AG10803 (cell line): ENCODE measurements at regions not wholly inside any gene's neighbourhood (a gene's known extent, or its start where the extent isn't known, plus 50 kb on each side); places are given as distances from the start of the nearest gene placed in this dataset.

ENCODE experiments used
- DNase-seq: peaks from one replicate; pipeline ENCODE4 v3.0.0; 2010; ENCODE audit warnings: low read depth
- H3K4me3 ChIP-seq: 2 replicates; pipeline ENCODE4 v1.5.1; 2011; ENCODE audit warnings: mild to moderate bottlenecking, low read length, control low read depth
- TF ChIP-seq, protein P1 (sequence below): conservative IDR thresholded peaks from 2 replicates; pipeline ENCODE4 v1.5.1; 2011; ENCODE audit warnings: mild to moderate bottlenecking, low read length, control low read depth, inconsistent platforms

DNA sequence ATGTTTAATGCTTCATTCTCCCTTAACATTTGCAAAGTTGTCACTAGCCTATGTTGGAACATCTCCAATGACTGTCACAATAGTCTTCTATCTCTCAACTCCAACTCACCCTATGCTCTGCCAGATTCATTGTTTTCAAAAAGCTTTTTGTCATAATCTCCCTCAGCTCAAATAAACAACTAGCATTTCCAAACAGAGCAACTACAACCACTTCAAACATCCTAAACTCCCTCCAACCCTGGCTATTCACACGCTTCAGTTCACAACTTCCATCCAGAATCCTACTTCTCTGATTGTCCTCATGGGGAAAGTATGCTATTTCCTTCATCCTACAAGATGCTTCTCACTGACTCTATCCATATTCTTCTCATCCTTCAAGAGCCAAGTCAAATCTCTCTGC lies 139.2 kb upstream of the VRK2 start:
- TF ChIP-seq, protein P1, sequence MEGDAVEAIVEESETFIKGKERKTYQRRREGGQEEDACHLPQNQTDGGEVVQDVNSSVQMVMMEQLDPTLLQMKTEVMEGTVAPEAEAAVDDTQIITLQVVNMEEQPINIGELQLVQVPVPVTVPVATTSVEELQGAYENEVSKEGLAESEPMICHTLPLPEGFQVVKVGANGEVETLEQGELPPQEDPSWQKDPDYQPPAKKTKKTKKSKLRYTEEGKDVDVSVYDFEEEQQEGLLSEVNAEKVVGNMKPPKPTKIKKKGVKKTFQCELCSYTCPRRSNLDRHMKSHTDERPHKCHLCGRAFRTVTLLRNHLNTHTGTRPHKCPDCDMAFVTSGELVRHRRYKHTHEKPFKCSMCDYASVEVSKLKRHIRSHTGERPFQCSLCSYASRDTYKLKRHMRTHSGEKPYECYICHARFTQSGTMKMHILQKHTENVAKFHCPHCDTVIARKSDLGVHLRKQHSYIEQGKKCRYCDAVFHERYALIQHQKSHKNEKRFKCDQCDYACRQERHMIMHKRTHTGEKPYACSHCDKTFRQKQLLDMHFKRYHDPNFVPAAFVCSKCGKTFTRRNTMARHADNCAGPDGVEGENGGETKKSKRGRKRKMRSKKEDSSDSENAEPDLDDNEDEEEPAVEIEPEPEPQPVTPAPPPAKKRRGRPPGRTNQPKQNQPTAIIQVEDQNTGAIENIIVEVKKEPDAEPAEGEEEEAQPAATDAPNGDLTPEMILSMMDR = no peak
- DNase-seq = no peak
- H3K4me3 ChIP-seq = no peak overlapping the region

DNA sequence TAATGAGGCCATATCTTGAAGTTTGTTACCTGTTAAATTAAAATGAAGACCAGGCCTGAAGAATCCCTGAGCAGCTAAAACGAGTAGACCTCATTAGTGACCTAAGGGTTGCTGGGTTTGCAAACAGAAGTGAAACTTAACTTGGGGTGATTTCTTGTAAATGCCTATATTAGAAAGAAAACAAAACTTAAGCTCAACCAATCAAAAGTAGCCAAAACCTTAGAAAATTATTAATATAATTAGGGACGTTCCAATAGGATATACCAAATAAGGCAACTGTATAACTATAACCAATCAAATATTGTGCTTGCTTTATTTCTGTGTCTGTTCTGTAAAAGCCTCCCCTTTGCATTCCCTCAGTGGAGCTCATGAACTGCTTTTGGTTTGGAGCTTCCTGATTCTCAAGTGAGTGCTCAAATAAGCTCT lies 137.9 kb upstream of the VRK2 start:
- no peak overlapping the region for H3K4me3 ChIP-seq
- no peak for DNase-seq
- TF ChIP-seq, protein P1 = no peak

DNA sequence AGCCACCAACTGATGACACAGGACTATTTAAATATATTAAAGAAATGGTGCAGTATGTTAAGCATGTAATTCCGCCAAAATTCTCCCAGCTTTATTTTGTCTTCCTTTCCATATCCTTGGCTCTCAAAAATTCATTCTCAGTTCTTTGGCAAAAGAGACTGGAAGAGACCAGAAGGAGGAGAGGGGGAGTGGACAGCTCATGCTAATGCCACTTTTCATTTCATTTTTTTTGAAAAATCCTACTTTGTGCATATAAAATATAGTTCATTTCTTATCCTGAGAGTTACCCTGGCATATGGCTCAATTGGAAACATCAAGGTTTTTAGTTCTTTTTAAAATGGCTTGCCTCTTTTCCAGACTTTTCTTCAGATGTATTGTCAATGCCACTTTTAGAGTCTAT lies 128.5 kb upstream of the VRK2 start:
- DNase-seq = no peak
- TF ChIP-seq, protein P1 = no peak
- no peak overlapping the region for H3K4me3 ChIP-seq

DNA sequence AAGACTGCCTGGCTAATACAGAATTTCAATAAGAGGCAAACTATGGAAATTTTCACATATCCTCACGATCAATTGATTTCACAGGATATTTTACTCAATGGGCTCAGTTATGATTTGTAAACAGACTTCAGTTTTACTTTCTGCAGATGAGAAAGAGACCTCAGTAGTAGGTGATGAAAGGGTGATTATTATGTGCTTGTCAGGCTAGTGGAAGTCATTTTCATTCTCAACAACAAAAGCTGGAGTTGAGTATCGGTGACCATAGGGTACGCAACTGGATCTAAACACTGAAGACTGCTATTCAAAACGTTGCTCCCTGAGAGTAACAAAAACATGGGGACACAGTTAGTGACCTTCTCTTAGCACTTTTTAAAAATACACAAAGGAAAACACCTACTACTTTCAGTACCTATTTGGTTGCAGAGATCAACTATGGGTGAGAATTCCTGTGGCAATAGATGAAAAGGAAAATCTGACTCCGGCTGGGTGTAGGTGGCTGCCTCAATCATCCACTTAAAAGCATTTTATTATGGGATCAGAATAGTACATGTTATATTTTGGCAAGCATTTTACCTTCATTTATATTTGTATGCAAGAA lies 126.2 kb upstream of the VRK2 start:
- no peak overlapping the region for H3K4me3 ChIP-seq
- TF ChIP-seq, protein P1 = no peak
- no peak for DNase-seq

DNA sequence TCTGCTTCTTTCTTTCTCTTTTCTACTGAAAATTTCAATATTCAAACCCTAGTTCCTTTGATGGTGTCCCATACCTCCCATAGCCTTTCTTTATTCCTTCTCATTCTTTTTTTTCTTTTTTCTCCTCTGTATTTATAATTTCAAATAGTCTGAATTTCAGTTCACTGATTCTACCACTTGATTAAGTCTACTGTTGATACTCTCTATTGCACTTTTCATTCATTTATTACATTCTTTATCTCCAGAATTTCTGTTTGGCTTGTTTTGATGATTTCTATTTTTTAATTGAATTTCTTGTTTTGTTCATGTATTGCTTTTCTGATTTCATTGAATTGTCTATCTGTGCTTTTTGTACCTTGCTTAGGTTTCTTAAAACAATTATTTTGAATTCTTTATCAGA lies 111.9 kb upstream of the VRK2 start:
- H3K4me3 ChIP-seq = no peak overlapping the region
- TF ChIP-seq, protein P1 = no peak
- no peak for DNase-seq

DNA sequence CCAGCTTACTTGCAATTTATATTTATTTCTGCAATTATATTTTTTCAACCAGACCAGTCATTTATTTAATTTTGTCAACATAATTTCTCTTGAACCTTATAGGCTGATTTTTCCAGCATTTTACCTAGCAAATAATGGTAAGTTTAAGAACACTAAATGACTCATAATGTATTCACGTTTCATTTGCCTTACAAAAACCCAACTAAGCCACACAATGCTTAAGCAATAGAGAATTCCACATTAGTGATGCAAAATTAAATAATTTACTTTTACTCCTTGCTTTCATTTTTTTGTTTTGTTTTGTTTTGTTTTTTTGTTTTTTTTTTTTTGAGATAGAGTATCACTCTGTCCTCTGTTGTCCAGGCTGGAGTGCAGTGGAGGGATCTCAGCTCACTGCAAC lies 110.4 kb upstream of the VRK2 start:
- TF ChIP-seq, protein P1 = no peak
- peak; percentile 6 for DNase-seq
- H3K4me3 ChIP-seq = no peak overlapping the region

DNA sequence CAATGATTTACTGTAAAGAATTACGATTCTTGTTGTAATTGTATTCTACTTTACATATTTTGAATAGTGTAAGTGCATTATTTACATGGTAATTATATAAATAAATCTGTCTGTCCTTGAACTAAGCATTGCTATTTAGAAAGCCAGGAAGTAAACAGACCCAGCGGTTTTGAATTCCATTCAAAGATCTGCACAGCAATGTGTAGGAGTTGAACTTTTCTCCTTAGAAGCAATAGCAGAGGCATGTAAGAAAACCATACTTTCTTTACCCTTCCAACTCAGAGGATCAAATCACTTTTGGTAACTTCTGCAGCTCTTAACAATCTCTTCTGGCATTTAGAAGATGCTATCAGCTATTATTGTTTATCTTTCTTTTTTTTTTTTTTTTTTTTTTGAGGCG lies 109.2 kb upstream of the VRK2 start:
- no peak overlapping the region for H3K4me3 ChIP-seq
- TF ChIP-seq, protein P1 = no peak
- DNase-seq = peak; percentile 4
